SK-N-SH (cell line): ENCODE measurements at regions not wholly inside any gene's neighbourhood (a gene's known extent, or its start where the extent isn't known, plus 50 kb on each side); places are given as distances from the start of the nearest gene placed in this dataset.

Experiments used
- EP300 ChIP-seq, 2 experiments: IDR thresholded peaks; 2 replicates each; pipeline versions ENCODE4 v1.4.0 to v1.6.1; 2012; ENCODE audit warnings: borderline replicate concordance in 1 of 2, low read depth in 1 of 2, low read length in 1 of 2
- TCF12 ChIP-seq: IDR thresholded peaks from 2 replicates; pipeline ENCODE4 v1.4.0; 2012
- TF ChIP-seq, protein P1 (sequence below): fragments of 200-600 bp; sonication (generic); IDR thresholded peaks from 2 replicates; pipeline ENCODE4 v1.6.1; 2017; ENCODE audit warnings: antibody characterized with exemption, mild to moderate bottlenecking, moderate library complexity
- TF ChIP-seq, protein P2 (sequence below): IDR thresholded peaks from 2 replicates; pipeline ENCODE4 v1.6.1; 2012; ENCODE audit warnings: mild to moderate bottlenecking, low read depth, low read length, moderate library complexity

DNA sequence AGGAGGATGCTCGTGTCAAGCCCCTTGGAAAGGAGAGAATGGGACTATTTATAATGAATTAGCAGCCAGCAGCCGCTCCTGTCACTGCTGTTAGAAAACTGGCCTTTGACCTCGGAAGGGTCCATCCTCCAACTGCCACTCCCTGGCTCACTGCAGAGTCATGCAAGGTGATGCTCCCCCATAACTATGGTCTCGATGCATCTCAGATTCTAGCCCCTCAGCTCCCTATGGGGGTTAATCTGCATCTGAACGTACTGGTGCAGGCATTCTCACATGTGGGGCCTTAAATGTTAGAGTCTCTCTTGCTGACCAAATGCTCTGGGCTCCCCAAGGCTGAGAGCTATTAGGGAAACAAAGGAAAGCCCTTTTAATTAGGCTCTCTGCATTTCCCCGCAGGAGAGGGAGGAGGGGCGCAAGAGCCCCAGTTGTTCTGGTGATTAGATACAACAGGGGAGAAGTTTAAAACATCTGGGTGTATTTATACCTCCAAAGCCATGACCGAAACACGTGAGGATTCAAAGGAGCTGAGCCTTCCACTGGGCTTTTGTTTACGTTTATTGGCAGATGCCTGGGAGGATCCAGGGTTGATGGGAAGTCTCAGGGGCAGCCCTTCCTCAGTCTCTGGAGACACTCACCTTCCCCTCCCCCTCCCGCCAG is 182.5 kb downstream of the OPA1 start:
- TF ChIP-seq, protein P1, sequence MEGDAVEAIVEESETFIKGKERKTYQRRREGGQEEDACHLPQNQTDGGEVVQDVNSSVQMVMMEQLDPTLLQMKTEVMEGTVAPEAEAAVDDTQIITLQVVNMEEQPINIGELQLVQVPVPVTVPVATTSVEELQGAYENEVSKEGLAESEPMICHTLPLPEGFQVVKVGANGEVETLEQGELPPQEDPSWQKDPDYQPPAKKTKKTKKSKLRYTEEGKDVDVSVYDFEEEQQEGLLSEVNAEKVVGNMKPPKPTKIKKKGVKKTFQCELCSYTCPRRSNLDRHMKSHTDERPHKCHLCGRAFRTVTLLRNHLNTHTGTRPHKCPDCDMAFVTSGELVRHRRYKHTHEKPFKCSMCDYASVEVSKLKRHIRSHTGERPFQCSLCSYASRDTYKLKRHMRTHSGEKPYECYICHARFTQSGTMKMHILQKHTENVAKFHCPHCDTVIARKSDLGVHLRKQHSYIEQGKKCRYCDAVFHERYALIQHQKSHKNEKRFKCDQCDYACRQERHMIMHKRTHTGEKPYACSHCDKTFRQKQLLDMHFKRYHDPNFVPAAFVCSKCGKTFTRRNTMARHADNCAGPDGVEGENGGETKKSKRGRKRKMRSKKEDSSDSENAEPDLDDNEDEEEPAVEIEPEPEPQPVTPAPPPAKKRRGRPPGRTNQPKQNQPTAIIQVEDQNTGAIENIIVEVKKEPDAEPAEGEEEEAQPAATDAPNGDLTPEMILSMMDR = no peak
- TF ChIP-seq, protein P2, sequence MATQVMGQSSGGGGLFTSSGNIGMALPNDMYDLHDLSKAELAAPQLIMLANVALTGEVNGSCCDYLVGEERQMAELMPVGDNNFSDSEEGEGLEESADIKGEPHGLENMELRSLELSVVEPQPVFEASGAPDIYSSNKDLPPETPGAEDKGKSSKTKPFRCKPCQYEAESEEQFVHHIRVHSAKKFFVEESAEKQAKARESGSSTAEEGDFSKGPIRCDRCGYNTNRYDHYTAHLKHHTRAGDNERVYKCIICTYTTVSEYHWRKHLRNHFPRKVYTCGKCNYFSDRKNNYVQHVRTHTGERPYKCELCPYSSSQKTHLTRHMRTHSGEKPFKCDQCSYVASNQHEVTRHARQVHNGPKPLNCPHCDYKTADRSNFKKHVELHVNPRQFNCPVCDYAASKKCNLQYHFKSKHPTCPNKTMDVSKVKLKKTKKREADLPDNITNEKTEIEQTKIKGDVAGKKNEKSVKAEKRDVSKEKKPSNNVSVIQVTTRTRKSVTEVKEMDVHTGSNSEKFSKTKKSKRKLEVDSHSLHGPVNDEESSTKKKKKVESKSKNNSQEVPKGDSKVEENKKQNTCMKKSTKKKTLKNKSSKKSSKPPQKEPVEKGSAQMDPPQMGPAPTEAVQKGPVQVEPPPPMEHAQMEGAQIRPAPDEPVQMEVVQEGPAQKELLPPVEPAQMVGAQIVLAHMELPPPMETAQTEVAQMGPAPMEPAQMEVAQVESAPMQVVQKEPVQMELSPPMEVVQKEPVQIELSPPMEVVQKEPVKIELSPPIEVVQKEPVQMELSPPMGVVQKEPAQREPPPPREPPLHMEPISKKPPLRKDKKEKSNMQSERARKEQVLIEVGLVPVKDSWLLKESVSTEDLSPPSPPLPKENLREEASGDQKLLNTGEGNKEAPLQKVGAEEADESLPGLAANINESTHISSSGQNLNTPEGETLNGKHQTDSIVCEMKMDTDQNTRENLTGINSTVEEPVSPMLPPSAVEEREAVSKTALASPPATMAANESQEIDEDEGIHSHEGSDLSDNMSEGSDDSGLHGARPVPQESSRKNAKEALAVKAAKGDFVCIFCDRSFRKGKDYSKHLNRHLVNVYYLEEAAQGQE = no peak
- no peak for TF ChIP-seq EP300 (IDR thresholded peaks at IDR 0.05; ENCODE audit: borderline replicate concordance in 1 of 2, low read depth in 1 of 2, low read length in 1 of 2)
- no peak for TF ChIP-seq TCF12
